GM18873 (cell line): ENCODE measurements at regions not wholly inside any gene's neighbourhood (a gene's known extent, or its start where the extent isn't known, plus 50 kb on each side); places are given as distances from the start of the nearest gene placed in this dataset.

Experiments
- ATAC-seq: cut with Tn5 transposase; IDR thresholded peaks from one replicate; pipeline ENCODE4 v1.9.1; 2021; ENCODE audit warnings: mild to moderate bottlenecking, moderate library complexity, moderate number of reproducible peaks; ENCODE audit not compliant: unreplicated experiment, low FRiP score

- ATAC-seq: no peak
Measured at GRCh38 chr7:94222516-94222915, 172.2 kb upstream of the COL1A2 start.

- ATAC-seq: no peak
Measured at GRCh38 chr7:94223375-94224084, 171.2 kb upstream of the COL1A2 start.

GRCh38 chr7:94228223-94228622, 166.5 kb upstream of the COL1A2 start:
- no peak for ATAC-seq

- ATAC-seq: no peak
Measured at GRCh38 chr7:94228678-94229077, 166.0 kb upstream of the COL1A2 start.

- ATAC-seq: no peak
Measured at GRCh38 chr7:94231305-94231704, 163.4 kb upstream of the COL1A2 start.

GRCh38 chr7:94236960-94237359, 157.7 kb upstream of the COL1A2 start:
- no peak for ATAC-seq

GRCh38 chr7:94237417-94237816, 157.3 kb upstream of the COL1A2 start:
- no peak for ATAC-seq

GRCh38 chr7:94239661-94240234, 154.9 kb upstream of the COL1A2 start:
- no peak for ATAC-seq

- no peak for ATAC-seq
Measured at GRCh38 chr7:94240902-94241301, 153.8 kb upstream of the COL1A2 start.

- no peak for ATAC-seq
Measured at GRCh38 chr7:94241402-94241925, 153.2 kb upstream of the COL1A2 start.

GRCh38 chr7:94243066-94243711, 151.5 kb upstream of the COL1A2 start:
- no peak for ATAC-seq

- no peak for ATAC-seq
Measured at GRCh38 chr7:94244760-94245159, 149.9 kb upstream of the COL1A2 start.

- ATAC-seq: no peak
Measured at GRCh38 chr7:94245500-94245899, 149.2 kb upstream of the COL1A2 start.

GRCh38 chr7:94247970-94248369, 146.7 kb upstream of the COL1A2 start:
- no peak for ATAC-seq

GRCh38 chr7:94249631-94250030, 145.1 kb upstream of the COL1A2 start:
- no peak for ATAC-seq

GRCh38 chr7:94250124-94250523, 144.6 kb upstream of the COL1A2 start:
- no peak for ATAC-seq

- ATAC-seq: no peak
Measured at GRCh38 chr7:94250987-94251386, 143.7 kb upstream of the COL1A2 start.

GRCh38 chr7:94252124-94252523, 142.6 kb upstream of the COL1A2 start:
- no peak for ATAC-seq

GRCh38 chr7:94252971-94253370, 141.7 kb upstream of the COL1A2 start:
- no peak for ATAC-seq

- no peak for ATAC-seq
Measured at GRCh38 chr7:94253686-94254085, 141.0 kb upstream of the COL1A2 start.

GRCh38 chr7:94258418-94259300, 136.0 kb upstream of the COL1A2 start:
- no peak for ATAC-seq
